ENCODE measurements at regions not wholly inside any gene's neighbourhood (a gene's known extent, or its start where the extent isn't known, plus 50 kb on each side); places are given as distances from the start of the nearest gene placed in this dataset.

DNA sequence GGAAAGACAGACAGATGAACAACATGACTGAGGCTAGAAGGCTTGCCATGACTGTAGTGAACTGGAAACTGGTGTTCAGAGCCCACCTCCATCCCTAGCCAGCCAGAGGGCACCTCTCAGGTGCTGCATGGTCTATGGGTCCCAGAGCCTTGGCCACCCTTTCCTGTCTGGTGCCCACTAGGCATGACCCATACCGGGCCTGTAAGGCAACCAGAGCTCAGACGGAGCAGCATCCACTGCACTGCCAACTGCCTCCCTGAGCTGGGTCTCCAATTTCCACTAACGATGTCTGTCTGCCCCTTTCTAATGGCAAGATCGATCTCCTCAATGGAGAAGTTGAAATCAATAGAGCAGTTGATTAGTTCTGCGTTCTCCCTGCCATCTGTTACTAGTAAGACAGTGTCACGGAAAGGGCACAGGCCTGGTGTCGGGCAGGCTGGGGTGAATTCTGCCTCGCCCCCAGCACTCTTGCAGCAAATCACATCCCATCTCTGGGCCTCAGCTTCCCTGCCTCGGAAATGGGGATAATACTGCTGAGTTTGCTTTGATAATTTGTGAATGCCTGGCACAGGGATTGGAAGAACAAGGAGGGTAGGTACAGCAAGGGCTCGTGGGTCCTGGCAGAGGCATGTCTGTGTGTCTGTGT is 172.3 kb upstream of the MVB12B start:
- DNase-seq (ENCODE audit: low read depth) = no peak
- TF ChIP-seq, protein P1, sequence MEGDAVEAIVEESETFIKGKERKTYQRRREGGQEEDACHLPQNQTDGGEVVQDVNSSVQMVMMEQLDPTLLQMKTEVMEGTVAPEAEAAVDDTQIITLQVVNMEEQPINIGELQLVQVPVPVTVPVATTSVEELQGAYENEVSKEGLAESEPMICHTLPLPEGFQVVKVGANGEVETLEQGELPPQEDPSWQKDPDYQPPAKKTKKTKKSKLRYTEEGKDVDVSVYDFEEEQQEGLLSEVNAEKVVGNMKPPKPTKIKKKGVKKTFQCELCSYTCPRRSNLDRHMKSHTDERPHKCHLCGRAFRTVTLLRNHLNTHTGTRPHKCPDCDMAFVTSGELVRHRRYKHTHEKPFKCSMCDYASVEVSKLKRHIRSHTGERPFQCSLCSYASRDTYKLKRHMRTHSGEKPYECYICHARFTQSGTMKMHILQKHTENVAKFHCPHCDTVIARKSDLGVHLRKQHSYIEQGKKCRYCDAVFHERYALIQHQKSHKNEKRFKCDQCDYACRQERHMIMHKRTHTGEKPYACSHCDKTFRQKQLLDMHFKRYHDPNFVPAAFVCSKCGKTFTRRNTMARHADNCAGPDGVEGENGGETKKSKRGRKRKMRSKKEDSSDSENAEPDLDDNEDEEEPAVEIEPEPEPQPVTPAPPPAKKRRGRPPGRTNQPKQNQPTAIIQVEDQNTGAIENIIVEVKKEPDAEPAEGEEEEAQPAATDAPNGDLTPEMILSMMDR (IDR thresholded peaks at IDR 0.05; ENCODE audit: low read depth, low read length, missing control alignments) = no peak
- H3K4me3 ChIP-seq (ENCODE audit: low read depth, low read length) = no peak overlapping the region

DNA sequence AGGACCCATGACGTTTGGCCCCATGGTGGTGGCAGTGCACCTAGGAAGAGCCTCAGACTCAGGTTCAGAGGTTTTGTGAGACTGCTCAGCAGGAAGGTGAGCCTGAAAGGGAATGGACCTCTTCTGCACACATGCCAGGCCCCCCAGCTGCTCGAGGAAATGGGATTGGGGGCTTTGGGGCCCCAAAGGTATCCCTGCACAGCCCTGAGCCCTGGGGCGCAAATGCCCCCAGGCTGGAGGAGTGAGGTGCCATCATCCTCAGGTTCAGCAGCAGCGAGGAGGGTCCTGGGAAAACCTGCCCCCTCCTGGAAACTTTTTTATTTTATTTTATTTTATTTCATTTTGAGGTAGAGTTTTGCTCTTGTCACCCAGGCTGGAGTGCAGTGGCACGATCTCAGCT is 171.8 kb upstream of the MVB12B start:
- DNase-seq (ENCODE audit: low read depth) = no peak
- H3K4me3 ChIP-seq (ENCODE audit: low read depth, low read length) = no peak overlapping the region
- TF ChIP-seq, protein P1 (IDR thresholded peaks at IDR 0.05; ENCODE audit: low read depth, low read length, missing control alignments) = no peak

DNA sequence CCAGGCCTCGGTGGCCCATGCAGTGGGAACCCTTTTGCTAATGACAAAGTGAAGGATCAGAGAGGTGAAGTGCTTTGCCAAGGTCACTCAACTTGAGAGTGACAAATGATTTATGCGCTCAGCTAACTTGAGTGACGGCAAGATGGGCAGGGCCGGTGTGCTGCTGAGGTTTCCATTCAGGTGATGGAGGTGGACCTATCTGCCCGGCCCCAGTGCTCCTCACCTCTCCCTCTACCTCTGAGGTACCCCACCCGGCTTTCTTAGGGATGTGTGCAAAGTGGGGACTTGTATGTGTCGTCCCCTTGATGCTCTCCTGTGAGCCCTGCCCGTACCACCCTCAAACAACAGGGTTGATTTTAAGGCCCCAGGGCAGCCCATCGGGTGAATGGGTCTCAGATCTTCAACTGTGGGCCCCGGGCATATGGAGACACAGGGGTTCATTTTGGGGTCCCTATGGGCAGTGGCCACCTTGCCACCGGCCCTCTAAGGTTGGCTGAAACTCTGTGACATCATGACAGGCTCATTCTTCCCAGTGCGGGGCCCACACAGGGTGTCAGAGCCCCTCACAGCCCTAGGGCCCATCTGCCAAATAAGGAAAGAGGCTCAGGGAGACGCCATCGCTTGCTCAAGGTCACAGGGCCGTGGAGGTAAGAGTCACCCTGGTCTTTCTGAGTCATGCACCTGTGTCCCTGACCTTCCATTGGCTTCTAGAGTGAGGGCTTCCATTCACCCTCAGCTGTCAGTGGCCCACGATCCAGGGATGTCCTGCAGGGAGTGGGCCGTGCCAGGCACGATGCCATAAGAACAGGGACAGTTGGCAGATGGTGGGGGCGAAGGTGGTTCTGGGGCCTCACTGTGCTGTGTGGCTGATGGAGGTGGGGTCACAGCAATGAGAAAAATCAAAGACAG is 170.6 kb upstream of the MVB12B start:
- no peak for DNase-seq (ENCODE audit: low read depth)
- TF ChIP-seq, protein P1 (IDR thresholded peaks at IDR 0.05; ENCODE audit: low read depth, low read length, missing control alignments) = no peak
- H3K4me3 ChIP-seq (ENCODE audit: low read depth, low read length) = no peak overlapping the region

DNA sequence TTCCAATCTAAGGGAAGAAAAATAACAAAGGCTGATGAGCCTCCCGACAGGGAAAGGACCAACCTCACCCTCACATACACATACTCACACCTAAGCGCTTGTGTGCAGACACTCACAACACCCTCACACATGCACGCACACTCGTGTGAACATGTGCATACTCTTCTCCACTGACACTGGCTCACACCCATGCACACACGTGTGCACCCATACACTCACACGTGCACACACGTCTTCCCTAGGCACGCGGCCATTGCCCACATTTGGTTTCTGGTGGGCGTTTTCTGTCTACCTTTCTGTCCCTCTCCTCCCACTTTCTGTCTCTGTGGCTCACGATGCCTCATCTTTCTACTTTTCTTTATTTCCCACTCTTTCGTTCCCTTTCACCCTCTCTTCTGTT is 169.7 kb upstream of the MVB12B start:
- H3K4me3 ChIP-seq (ENCODE audit: low read depth, low read length) = no peak overlapping the region
- DNase-seq (ENCODE audit: low read depth) = no peak
- TF ChIP-seq, protein P1 (IDR thresholded peaks at IDR 0.05; ENCODE audit: low read depth, low read length, missing control alignments) = no peak

GRCh38 chr9:126157423-126157822 is 169.2 kb upstream of the MVB12B start:
- TF ChIP-seq, protein P1 (IDR thresholded peaks at IDR 0.05; ENCODE audit: low read depth, low read length, missing control alignments) = no peak
- H3K4me3 ChIP-seq (ENCODE audit: low read depth, low read length) = no peak overlapping the region
- DNase-seq (ENCODE audit: low read depth) = no peak

GRCh38 chr9:126157826-126158587 is 168.6 kb upstream of the MVB12B start:
- H3K4me3 ChIP-seq (ENCODE audit: low read depth, low read length) = no peak overlapping the region
- TF ChIP-seq, protein P1 (IDR thresholded peaks at IDR 0.05; ENCODE audit: low read depth, low read length, missing control alignments) = no peak

More at GRCh38 chr9:126157826-126158587, 168.6 kb upstream of the MVB12B start:
- DNase-seq (ENCODE audit: low read depth) = no peak
